ENCODE measurements at regions not wholly inside any gene's neighbourhood (a gene's known extent, or its start where the extent isn't known, plus 50 kb on each side); places are given as distances from the start of the nearest gene placed in this dataset.

- POLR2A ChIA-PET: interaction anchor here (0.6 kb wide), 1 partner anchor 244 kb away, joined by 4 read pairs; no protein-coding TSS in a partner anchor
Measured at GRCh38 chr4:152112190-152112589, 351.4 kb upstream of the GATB start.

More at GRCh38 chr4:152112190-152112589, 351.4 kb upstream of the GATB start:
- Histone ChIP-seq H3K9ac (ENCODE audit: control insufficient read depth, insufficient read depth, low read length) (no peak overlapping the region), H3K36me3 (ENCODE audit: control insufficient read depth in 2 of 2, insufficient read depth in 2 of 2, low read length in 1 of 2) (no peaks in the 10 kb centered on the region), H3K4me3 (no peak overlapping the region), H3K79me2 (ENCODE audit: control insufficient read depth, insufficient read depth, low read length) (no peaks in the 10 kb centered on the region), H3K9me3 (replicated peaks; ENCODE audit: control insufficient read depth, insufficient read depth, low read length) (no peaks in the 10 kb centered on the region), H3K27ac (ENCODE audit: control insufficient read depth, insufficient read depth) (no peak overlapping the region), H3K4me2 (ENCODE audit: control insufficient read depth, insufficient read depth) (no peak overlapping the region), H2AFZ (ENCODE audit: control insufficient read depth, low read depth, low read length) (no peak overlapping the region), H3K4me1 (ENCODE audit: control insufficient read depth, insufficient read depth, low read length) (peaks cover 3% of the 10 kb centered on the region; the same call in 1 of the 2 replicates), H4K20me1 (ENCODE audit: control insufficient read depth, insufficient read depth) (no peaks in the 10 kb centered on the region), H3K27me3 (replicated peaks in 1 of 2; ENCODE audit: control insufficient read depth in 2 of 2, insufficient read depth in 2 of 2, low read length in 1 of 2) (peaks cover 0 to 3% of the 10 kb centered on the region in 2 experiments; a peak in 1 of 4 replicates)
- DNase-seq (ENCODE audit: low read depth, low spot score) (no peak), FAIRE-seq (no peak), ATAC-seq (no peak)
- 57% methylated on average over 2 of the region's 2 CpGs for WGBS (ENCODE audit: insufficient coverage, insufficient replicate concordance, low lambda C conversion rate, missing lambda C conversion rate)
- RAD21 ChIA-PET (ENCODE audit: unreplicated experiment): no interaction called here
- no peak for TF ChIP-seq CREM (IDR thresholded peaks at IDR 0.05; ENCODE audit: low read depth)
- no peak for TF ChIP-seq EED (IDR thresholded peaks at IDR 0.05; ENCODE audit: low read depth)
- TF ChIP-seq CEBPZ (IDR thresholded peaks at IDR 0.05; ENCODE audit: low read depth, low read length): no peak
- no peak for TF ChIP-seq RAD51 (IDR thresholded peaks at IDR 0.05)
- TF ChIP-seq SMC3 (IDR thresholded peaks at IDR 0.05; ENCODE audit: borderline replicate concordance, low read length): no peak
- TF ChIP-seq WRNIP1 (IDR thresholded peaks at IDR 0.05; ENCODE audit: borderline replicate concordance, low read depth, low read length): no peak
- TF ChIP-seq, protein P1, sequence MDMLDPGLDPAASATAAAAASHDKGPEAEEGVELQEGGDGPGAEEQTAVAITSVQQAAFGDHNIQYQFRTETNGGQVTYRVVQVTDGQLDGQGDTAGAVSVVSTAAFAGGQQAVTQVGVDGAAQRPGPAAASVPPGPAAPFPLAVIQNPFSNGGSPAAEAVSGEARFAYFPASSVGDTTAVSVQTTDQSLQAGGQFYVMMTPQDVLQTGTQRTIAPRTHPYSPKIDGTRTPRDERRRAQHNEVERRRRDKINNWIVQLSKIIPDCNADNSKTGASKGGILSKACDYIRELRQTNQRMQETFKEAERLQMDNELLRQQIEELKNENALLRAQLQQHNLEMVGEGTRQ (IDR thresholded peaks at IDR 0.05; ENCODE audit: borderline replicate concordance, low read depth, low read length): no peak
- TF ChIP-seq PAX8 (IDR thresholded peaks at IDR 0.05): no peak
- TF ChIP-seq, protein P2, sequence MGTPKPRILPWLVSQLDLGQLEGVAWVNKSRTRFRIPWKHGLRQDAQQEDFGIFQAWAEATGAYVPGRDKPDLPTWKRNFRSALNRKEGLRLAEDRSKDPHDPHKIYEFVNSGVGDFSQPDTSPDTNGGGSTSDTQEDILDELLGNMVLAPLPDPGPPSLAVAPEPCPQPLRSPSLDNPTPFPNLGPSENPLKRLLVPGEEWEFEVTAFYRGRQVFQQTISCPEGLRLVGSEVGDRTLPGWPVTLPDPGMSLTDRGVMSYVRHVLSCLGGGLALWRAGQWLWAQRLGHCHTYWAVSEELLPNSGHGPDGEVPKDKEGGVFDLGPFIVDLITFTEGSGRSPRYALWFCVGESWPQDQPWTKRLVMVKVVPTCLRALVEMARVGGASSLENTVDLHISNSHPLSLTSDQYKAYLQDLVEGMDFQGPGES (IDR thresholded peaks at IDR 0.05): no peak
- TF ChIP-seq NFXL1 (IDR thresholded peaks at IDR 0.05; ENCODE audit: borderline replicate concordance): no peak
- no peak for TF ChIP-seq EGR1 (IDR thresholded peaks at IDR 0.05; ENCODE audit: borderline replicate concordance in 1 of 2, low read depth in 2 of 2, low read length in 2 of 2)
- TF ChIP-seq, protein P3, sequence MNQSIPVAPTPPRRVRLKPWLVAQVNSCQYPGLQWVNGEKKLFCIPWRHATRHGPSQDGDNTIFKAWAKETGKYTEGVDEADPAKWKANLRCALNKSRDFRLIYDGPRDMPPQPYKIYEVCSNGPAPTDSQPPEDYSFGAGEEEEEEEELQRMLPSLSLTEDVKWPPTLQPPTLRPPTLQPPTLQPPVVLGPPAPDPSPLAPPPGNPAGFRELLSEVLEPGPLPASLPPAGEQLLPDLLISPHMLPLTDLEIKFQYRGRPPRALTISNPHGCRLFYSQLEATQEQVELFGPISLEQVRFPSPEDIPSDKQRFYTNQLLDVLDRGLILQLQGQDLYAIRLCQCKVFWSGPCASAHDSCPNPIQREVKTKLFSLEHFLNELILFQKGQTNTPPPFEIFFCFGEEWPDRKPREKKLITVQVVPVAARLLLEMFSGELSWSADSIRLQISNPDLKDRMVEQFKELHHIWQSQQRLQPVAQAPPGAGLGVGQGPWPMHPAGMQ (IDR thresholded peaks at IDR 0.05; ENCODE audit: borderline replicate concordance): no peak
- no peak for TF ChIP-seq KLF5 (IDR thresholded peaks at IDR 0.05; ENCODE audit: partially characterized antibody)
- TF ChIP-seq JUNB (IDR thresholded peaks at IDR 0.05): no peak
- TF ChIP-seq, protein P4, sequence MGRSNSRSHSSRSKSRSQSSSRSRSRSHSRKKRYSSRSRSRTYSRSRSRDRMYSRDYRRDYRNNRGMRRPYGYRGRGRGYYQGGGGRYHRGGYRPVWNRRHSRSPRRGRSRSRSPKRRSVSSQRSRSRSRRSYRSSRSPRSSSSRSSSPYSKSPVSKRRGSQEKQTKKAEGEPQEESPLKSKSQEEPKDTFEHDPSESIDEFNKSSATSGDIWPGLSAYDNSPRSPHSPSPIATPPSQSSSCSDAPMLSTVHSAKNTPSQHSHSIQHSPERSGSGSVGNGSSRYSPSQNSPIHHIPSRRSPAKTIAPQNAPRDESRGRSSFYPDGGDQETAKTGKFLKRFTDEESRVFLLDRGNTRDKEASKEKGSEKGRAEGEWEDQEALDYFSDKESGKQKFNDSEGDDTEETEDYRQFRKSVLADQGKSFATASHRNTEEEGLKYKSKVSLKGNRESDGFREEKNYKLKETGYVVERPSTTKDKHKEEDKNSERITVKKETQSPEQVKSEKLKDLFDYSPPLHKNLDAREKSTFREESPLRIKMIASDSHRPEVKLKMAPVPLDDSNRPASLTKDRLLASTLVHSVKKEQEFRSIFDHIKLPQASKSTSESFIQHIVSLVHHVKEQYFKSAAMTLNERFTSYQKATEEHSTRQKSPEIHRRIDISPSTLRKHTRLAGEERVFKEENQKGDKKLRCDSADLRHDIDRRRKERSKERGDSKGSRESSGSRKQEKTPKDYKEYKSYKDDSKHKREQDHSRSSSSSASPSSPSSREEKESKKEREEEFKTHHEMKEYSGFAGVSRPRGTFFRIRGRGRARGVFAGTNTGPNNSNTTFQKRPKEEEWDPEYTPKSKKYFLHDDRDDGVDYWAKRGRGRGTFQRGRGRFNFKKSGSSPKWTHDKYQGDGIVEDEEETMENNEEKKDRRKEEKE (IDR thresholded peaks at IDR 0.05): no peak
- intact Hi-C loops (cut with micrococcal nuclease; ENCODE audit: unreplicated experiment): no loop called here
- in situ Hi-C loops (cut with MboI): no loop called here
- CTCF ChIA-PET: no interaction called here
- SMC1A ChIA-PET (ENCODE audit: uncharacterized antibody, unreplicated experiment): no interaction called here
- BruUV-seq (replicated peaks): no TSS peak

All from GM12878 (cell line).